ENCODE measurements at regions not wholly inside any gene's neighbourhood (a gene's known extent, or its start where the extent isn't known, plus 50 kb on each side); places are given as distances from the start of the nearest gene placed in this dataset.

- DNase-seq (ENCODE audit: low spot score), result no peak
These were observed 2151.6 kb downstream of the MRPL39 start for GRCh38 chr21:23455676-23456075.

DNA sequence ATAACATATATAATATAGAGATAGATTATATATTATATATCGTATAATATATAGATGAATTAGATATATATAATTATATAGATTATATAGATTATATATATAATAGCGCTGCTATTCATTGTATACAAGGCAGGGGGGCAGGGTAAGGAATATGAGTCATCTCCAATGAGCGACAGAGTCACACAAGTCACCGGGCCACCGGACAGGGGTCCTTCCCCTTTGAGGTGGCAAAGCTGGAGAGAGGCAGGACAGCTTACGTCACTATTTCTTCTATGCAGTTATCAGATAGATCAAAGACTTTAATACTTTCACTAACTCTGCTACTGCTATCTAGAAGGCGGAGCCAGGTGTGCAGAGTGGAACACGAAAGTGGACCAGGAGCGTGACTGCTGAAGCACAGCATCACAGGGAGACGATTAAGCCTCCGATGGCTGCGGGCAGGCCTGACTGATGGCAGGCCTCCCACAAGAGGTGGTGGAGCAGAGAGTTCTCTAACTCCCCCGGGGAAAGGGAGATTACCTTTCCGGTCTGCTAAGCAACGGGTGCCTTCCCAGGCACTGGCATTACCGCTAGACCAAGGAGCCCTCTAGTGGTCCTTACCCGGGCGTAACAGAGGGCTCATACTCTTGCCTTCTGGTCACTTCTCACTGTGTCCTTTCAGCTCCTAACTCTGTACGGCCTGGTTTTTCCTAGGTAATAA is 2154.7 kb downstream of the MRPL39 start:
- no peak for DNase-seq (ENCODE audit: low spot score)

GRCh38 chr21:23445307-23445706 is 2162.0 kb downstream of the MRPL39 start:
- no peak for DNase-seq (ENCODE audit: low spot score)

- no peak for DNase-seq (ENCODE audit: low spot score)
These were observed 2169.2 kb downstream of the MRPL39 start for GRCh38 chr21:23438081-23438480.

GRCh38 chr21:23402929-23403520 is 2204.3 kb downstream of the MRPL39 start:
- DNase-seq (ENCODE audit: low spot score), result no peak

GRCh38 chr21:23401278-23401677 is 2206.0 kb downstream of the MRPL39 start:
- DNase-seq (ENCODE audit: low spot score), result no peak

DNA sequence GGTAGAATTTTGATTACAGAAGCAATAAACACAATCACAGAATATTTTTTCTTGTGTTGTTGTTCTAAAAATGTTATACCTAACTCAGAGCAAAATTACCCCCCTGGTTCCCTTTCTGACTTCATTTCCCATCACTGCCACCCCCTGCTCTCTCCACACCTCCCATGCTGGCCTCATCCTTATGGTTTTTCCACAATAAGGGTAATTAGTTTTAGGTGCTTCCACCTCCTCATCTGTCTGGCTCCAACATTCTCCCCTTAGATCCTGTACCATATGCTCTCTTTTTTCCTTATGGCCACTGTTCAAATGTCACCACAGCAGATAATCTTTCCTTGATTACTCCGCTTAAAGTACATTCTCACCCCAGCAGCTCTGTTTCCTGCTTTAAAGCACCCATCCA is 2208.6 kb downstream of the MRPL39 start:
- no peak for DNase-seq (ENCODE audit: low spot score)

DNA sequence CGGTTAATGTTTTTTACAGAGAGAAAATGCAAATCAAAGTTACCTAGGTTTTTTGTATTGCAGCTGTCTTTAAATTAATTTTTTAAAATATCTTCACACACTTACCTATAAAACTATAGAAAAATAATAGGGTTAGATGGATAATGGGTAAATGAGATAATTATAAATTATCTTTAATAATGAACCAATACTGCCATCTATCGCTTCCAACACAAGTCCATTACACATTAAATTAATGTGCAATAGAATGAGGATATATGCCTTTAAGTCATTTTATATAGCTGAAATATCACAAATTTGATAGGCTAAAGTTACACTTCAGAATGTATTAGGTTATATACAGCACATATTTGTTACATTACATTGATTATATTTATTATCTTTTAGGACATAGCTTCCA is 2212.8 kb downstream of the MRPL39 start:
- no peak for DNase-seq (ENCODE audit: low spot score)

- no peak for DNase-seq (ENCODE audit: low spot score)
These were observed 2222.6 kb downstream of the MRPL39 start for GRCh38 chr21:23384679-23385078.

DNA sequence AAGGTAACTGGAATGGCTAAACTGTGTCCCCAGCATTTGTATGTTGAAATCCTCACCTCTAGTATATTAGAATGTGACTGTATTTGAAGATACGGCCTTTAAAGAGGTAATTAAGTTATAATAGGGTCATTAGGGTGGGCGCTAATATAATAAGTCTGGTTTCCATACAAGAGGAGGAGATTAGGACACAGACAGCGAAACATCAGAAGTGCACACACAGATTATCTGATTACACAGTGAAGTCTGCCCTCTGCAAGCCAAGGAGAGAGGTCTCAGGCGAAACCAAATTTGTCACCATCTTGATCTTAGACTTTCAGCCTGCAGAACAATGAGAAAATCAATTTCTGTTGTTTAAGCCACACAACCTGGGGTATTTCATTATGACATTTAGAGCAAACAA is 2233.1 kb downstream of the MRPL39 start:
- no peak for DNase-seq (ENCODE audit: low spot score)

DNA sequence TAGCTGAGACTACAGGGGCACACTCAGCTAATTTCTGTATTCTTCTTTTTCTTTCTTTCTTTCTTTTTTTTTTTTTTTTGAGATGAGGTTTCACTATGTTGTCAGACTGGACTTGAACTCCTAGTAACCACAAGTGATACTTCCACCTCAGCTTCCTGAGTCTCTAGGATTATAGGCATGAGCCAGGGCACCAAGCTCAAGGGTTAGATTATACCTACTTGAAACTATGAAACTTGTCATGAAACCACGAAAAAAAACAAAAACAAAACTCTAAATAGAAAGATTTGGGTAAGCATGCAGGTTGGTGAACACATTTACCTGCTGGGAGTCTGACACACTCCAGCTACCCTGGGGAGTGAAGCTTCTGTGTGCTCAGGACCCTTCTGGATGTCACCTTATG is 2250.4 kb downstream of the MRPL39 start:
- DNase-seq (ENCODE audit: low spot score), result no peak

- no peak for DNase-seq (ENCODE audit: low spot score)
These were observed 2291.1 kb downstream of the MRPL39 start for GRCh38 chr21:23316190-23316589.

DNA sequence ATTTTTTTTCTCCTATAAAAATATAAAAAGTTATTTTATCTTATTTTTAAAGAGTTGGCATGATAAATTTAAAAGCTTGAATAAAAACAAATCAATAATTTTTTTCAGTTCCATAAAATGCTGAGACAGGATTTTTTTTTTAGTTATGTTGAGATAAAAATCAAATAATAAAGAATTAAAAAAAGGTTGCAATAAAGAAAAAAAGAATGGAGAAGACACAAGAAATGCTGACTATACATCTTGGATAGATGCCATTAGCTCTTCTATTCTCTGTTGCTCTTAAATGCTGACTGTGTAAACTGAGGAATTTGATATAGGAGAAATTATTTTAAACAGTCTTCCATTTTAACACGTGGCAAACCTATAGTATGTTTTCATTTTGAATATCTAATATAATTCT is 2298.5 kb downstream of the MRPL39 start:
- no peak for DNase-seq (ENCODE audit: low spot score)

GRCh38 chr21:23307065-23307464 is 2300.2 kb downstream of the MRPL39 start:
- DNase-seq (ENCODE audit: low spot score), result no peak

GRCh38 chr21:23292292-23292691 is 2294.1 kb downstream of the NCAM2 start:
- no peak for DNase-seq (ENCODE audit: low spot score)

DNA sequence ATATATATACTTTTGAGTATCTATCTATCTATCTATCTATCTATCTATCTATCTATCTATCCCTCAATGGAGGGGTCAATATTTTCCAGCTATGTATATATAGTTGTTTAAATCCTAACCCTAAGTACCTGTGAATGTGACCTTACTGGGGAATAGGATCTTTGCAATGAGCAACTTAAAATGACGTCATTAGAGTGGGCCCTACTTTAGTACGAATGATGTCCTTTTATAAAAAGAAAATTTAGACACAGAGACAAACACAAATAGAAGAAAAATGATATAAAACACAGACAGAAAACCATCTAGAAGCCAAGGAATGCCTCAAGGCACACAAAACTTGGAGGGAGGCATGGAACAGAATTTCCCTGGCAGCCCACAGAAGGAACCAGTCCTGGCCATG is 2283.7 kb downstream of the NCAM2 start:
- no peak for DNase-seq (ENCODE audit: low spot score)

- DNase-seq (ENCODE audit: low spot score), result no peak
These were observed 2251.6 kb downstream of the NCAM2 start for GRCh38 chr21:23249760-23250159.

- no peak for DNase-seq (ENCODE audit: low spot score)
These were observed 2249.1 kb downstream of the NCAM2 start for GRCh38 chr21:23247334-23247733.

DNA sequence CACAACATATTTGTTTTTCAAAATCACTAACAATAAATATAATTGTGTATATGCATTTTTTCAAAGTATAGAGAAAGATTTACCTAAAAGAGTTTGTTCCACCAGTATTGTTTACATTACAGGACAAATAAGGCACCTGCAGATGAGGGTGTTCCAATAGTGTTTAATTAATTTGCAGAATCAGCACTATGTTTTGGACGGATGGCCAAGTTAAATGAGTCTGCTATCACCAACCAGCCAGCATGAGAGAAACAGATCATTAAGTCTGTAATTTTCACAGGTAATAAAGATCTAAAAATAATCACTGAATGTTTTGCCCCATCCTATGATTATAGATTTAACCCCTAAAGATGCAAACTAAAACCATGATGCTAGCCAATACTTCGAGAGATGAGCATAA is 2247.0 kb downstream of the NCAM2 start:
- no peak for DNase-seq (ENCODE audit: low spot score)

DNA sequence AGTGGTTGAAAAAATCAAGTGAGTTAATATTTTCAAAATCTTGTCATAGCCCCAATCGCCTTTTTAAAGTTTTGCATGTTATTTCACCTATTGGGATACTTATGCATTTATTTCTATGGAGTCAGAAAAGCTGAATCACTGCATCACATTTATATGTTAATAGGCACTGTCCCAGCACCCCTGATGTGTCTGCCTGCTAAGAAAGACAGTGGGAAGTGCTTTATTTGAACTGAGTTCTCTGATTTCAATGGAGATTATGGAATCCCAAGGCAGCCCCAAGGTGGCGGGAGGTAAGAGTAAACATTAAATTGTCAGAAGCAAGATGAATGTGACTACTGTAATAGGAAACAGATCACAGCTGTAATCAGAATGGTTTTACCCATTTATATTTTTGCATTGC is 2225.7 kb downstream of the NCAM2 start:
- DNase-seq (ENCODE audit: low spot score), result no peak

DNA sequence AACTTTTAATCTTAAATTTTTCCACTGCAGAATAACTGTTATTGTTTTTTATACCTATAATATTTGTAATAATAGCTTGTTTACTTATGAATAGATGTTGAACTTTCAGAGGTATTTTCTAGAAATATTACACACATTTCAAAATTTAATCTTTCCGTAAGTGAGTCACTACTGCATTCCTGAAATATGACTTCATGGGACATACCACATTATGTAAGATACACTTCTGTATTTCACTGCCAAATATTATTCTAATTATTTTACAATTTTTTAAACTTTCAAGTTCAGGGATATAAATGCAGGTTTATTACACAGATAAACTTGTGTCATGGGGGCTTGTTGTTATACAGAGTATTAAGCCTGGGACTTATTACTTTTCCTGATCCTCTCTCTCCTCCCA is 2220.5 kb downstream of the NCAM2 start:
- DNase-seq (ENCODE audit: low spot score), result no peak

- DNase-seq (ENCODE audit: low spot score), result no peak
These were observed 2219.4 kb downstream of the NCAM2 start for GRCh38 chr21:23217597-23217996.

- no peak for DNase-seq (ENCODE audit: low spot score)
These were observed 2217.1 kb downstream of the NCAM2 start for GRCh38 chr21:23215261-23215660.
